ENCODE measurements at regions not wholly inside any gene's neighbourhood (a gene's known extent, or its start where the extent isn't known, plus 50 kb on each side); places are given as distances from the start of the nearest gene placed in this dataset.

GRCh38 chr12:65703176-65703575 is 121.1 kb upstream of the HMGA2 start:
- TF ChIP-seq, protein P1, sequence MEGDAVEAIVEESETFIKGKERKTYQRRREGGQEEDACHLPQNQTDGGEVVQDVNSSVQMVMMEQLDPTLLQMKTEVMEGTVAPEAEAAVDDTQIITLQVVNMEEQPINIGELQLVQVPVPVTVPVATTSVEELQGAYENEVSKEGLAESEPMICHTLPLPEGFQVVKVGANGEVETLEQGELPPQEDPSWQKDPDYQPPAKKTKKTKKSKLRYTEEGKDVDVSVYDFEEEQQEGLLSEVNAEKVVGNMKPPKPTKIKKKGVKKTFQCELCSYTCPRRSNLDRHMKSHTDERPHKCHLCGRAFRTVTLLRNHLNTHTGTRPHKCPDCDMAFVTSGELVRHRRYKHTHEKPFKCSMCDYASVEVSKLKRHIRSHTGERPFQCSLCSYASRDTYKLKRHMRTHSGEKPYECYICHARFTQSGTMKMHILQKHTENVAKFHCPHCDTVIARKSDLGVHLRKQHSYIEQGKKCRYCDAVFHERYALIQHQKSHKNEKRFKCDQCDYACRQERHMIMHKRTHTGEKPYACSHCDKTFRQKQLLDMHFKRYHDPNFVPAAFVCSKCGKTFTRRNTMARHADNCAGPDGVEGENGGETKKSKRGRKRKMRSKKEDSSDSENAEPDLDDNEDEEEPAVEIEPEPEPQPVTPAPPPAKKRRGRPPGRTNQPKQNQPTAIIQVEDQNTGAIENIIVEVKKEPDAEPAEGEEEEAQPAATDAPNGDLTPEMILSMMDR (conservative IDR thresholded peaks at IDR 0.05), result no peak
- TF ChIP-seq EZH2 (IDR thresholded peaks at IDR 0.05; ENCODE audit: low read depth), result no peak

Data from PC-9 (cell line).